ENCODE measurements at regions not wholly inside any gene's neighbourhood (a gene's known extent, or its start where the extent isn't known, plus 50 kb on each side); places are given as distances from the start of the nearest gene placed in this dataset.

GRCh38 chr3:94394885-94395284, 332.0 kb downstream of the NSUN3 start:
- TF ChIP-seq GATA2 (IDR thresholded peaks at IDR 0.05; ENCODE audit: low read depth, low read length) (no peak), GATA3 (IDR thresholded peaks at IDR 0.05; ENCODE audit: low read depth, low read length) (no peak)

DNA sequence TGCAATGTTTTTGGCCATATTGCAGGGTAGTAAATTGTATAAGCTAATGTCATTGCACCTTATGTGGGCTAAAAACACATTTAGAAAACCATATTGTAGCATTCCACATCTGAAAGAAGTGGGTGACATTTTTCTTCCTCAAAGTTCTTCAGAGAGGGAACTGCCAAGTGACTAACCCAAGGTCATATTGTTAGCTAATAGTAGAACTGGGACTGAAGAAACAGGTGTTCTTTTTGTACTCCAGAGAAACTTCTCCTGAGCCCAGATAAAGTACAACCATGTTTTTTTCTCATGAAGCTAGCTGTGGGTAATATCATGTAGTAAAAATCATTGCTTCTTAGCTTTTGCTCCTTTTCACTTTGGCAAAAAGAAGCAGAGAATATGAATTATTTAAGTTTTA, 333.0 kb downstream of the NSUN3 start:
- TF ChIP-seq GATA3 (IDR thresholded peaks at IDR 0.05; ENCODE audit: low read depth, low read length), result no peak
- TF ChIP-seq GATA2 (IDR thresholded peaks at IDR 0.05; ENCODE audit: low read depth, low read length), result no peak

GRCh38 chr3:94398036-94398435, 335.2 kb downstream of the NSUN3 start:
- TF ChIP-seq GATA2 (IDR thresholded peaks at IDR 0.05; ENCODE audit: low read depth, low read length) (no peak), GATA3 (IDR thresholded peaks at IDR 0.05; ENCODE audit: low read depth, low read length) (no peak)

DNA sequence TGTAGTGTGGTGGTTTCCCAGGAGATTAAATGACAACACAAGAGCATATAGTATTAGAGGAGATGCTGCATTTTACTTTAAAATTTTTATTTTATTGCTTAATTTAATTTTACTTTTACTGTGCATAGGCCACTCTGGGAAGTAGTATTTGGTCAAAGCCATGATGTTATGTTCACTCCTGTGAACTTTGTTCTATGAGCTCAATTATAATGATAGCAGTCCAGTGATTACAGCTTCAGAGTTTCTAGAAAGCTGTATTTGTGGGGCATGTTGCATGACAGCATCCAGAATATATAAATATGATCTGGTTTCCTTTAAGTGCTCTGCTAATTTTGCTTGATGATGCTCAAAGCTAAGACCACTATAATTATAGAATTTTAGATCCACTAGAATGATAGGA, 338.6 kb downstream of the NSUN3 start:
- TF ChIP-seq GATA3 (IDR thresholded peaks at IDR 0.05; ENCODE audit: low read depth, low read length) (no peak), GATA2 (IDR thresholded peaks at IDR 0.05; ENCODE audit: low read depth, low read length) (no peak)

GRCh38 chr3:94402126-94402525, 339.3 kb downstream of the NSUN3 start:
- TF ChIP-seq GATA3 (IDR thresholded peaks at IDR 0.05; ENCODE audit: low read depth, low read length), result no peak
- TF ChIP-seq GATA2 (IDR thresholded peaks at IDR 0.05; ENCODE audit: low read depth, low read length), result no peak

DNA sequence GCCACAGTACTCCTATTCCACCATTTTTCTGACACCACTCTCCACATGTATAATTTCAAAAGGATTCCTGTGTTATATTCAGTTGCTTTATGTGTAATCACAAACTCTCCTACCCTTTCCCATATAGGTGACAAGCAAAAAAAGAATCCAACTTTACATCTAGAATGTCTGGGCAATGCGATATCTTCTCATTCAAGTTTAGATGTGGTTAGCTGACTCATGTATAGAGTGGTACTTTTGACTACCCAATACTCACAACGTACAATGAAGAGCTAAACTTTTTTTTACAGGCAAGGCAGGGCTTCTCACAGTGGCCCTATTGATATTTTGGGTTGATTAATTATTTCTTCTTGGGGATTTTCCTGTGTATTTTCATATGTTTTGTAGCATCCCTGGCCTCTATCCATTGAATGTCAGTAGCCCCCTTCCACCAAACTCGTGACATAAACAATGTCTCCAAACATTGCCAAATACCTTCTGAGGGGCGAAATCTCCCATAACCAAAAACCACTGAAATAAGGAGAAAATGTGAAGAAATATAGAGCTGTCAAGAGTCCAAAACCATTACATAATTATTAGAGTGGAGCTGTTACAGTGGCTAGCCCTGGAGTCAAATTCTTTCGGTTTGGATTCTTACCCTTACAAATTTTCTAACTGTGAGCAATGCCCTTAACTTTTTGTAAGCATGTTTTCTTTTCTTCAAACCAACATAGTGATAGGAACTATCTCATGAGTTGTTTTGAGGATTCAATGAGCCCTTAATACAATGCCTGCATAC, 342.6 kb downstream of the NSUN3 start:
- no peak for TF ChIP-seq GATA2 (IDR thresholded peaks at IDR 0.05; ENCODE audit: low read depth, low read length)

GRCh38 chr3:94406595-94406994, 343.7 kb downstream of the NSUN3 start:
- no peak for TF ChIP-seq GATA3 (IDR thresholded peaks at IDR 0.05; ENCODE audit: low read depth, low read length)
- no peak for TF ChIP-seq GATA2 (IDR thresholded peaks at IDR 0.05; ENCODE audit: low read depth, low read length)

DNA sequence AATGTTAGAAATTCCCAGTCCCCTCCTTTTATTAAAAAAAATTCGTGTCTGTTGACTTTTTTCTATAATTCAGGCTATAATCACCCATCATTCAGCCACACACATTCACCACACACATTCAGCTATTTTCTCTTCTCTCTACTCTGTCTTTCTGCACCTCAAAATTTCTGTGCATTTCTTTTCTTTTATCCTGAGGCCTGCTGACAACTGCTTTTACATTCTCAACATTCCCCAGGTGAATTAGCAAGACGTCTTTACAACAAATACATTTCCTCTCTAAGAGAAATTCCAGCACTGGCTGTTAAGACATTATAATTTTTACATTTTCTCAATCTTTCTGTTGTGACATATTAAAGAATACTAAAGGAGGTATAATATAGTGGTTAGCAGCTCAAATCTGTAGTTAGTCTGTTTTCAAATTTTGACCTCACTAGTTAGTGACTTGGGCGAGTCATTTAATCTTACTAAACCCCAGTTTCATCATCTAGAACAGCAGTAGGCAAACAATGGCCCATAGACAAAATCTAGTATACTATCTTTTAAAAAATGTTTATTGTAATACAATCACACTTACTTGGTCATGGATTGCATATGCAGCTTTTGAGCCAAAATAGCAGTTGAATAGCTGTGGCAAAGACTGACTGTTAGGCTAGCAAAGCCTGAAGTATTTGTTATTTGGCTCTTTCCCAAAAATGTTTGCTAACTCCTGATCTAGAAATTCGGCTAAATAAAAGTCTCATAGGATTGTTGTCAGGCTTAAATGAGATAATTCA, 350.7 kb downstream of the NSUN3 start:
- TF ChIP-seq GATA2 (IDR thresholded peaks at IDR 0.05; ENCODE audit: low read depth, low read length) (no peak), GATA3 (IDR thresholded peaks at IDR 0.05; ENCODE audit: low read depth, low read length) (no peak)

DNA sequence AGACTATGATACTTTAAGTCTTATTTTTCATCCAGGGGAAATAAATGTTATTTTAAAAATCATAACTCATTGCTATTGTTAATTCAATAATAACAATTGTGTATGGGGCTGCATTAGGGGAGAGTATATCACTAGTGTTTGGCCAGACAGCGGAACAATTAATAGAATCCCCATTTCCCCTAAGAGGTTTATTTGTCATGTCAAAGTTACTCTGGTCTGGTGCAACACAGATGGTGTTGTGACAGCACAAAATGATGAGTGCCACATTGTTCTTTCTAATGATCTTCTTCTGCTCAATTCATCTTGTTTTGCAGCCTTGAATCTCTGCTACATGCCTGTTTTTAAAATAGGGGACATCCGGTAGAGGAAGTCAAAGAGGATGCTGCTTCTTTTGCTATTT, 351.6 kb downstream of the NSUN3 start:
- no peak for TF ChIP-seq GATA2 (IDR thresholded peaks at IDR 0.05; ENCODE audit: low read depth, low read length)
- TF ChIP-seq GATA3 (IDR thresholded peaks at IDR 0.05; ENCODE audit: low read depth, low read length), result no peak

- TF ChIP-seq GATA3 (IDR thresholded peaks at IDR 0.05; ENCODE audit: low read depth, low read length) (no peak), GATA2 (IDR thresholded peaks at IDR 0.05; ENCODE audit: low read depth, low read length) (no peak)
Measured at GRCh38 chr3:94416768-94417167, 353.9 kb downstream of the NSUN3 start.

GRCh38 chr3:94417963-94418455, 355.1 kb downstream of the NSUN3 start:
- TF ChIP-seq GATA3 (IDR thresholded peaks at IDR 0.05; ENCODE audit: low read depth, low read length) (no peak), GATA2 (IDR thresholded peaks at IDR 0.05; ENCODE audit: low read depth, low read length) (no peak)

- TF ChIP-seq GATA3 (IDR thresholded peaks at IDR 0.05; ENCODE audit: low read depth, low read length) (no peak), GATA2 (IDR thresholded peaks at IDR 0.05; ENCODE audit: low read depth, low read length) (no peak)
Measured at GRCh38 chr3:94420931-94421330, 358.1 kb downstream of the NSUN3 start.

GRCh38 chr3:94423578-94423977, 360.7 kb downstream of the NSUN3 start:
- TF ChIP-seq GATA2 (IDR thresholded peaks at IDR 0.05; ENCODE audit: low read depth, low read length), result no peak
- no peak for TF ChIP-seq GATA3 (IDR thresholded peaks at IDR 0.05; ENCODE audit: low read depth, low read length)

DNA sequence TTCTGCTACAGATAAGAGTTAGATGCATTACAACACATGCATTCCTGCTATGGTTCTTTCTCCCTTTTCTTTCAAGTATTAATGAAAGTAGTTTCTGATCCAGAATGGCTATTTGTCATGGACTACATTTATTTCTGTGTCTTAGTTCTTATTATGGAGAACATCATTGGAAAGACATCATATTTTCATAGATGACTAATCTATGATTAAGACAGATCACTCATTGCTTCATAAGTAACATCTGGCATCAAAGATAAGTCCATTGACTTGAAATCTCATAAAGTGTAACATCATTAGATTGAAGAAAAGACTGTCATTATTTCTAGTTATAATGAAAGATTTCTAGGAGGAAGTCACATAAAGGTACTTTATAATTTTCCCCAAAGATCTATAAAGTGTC, 366.7 kb downstream of the NSUN3 start:
- TF ChIP-seq GATA2 (IDR thresholded peaks at IDR 0.05; ENCODE audit: low read depth, low read length) (no peak), GATA3 (IDR thresholded peaks at IDR 0.05; ENCODE audit: low read depth, low read length) (no peak)
